Activated gamma-delta T cell (primary cell): ENCODE measurements at regions not wholly inside any gene's neighbourhood (a gene's known extent, or its start where the extent isn't known, plus 50 kb on each side); places are given as distances from the start of the nearest gene placed in this dataset.

Experiments
- DNase-seq: peaks from one replicate; lab custom pipeline; 2025; lab: John Stamatoyannopoulos, UW

- no peak for DNase-seq
These were observed 163.5 kb upstream of the LYZL2 start for GRCh38 chr10:30793093-30793492.

- DNase-seq, result no peak
These were observed 162.5 kb upstream of the LYZL2 start for GRCh38 chr10:30792025-30792424.

GRCh38 chr10:30791197-30791611, 161.7 kb upstream of the LYZL2 start:
- DNase-seq, result no peak

- no peak for DNase-seq
These were observed 160.3 kb upstream of the LYZL2 start for GRCh38 chr10:30789806-30790205.

- DNase-seq, result no peak
These were observed 158.8 kb upstream of the LYZL2 start for GRCh38 chr10:30788307-30788706.

GRCh38 chr10:30786906-30787305, 157.4 kb upstream of the LYZL2 start:
- no peak for DNase-seq

GRCh38 chr10:30786131-30786530, 156.6 kb upstream of the LYZL2 start:
- DNase-seq, result no peak

- no peak for DNase-seq
These were observed 155.5 kb upstream of the LYZL2 start for GRCh38 chr10:30784897-30785605.

GRCh38 chr10:30784524-30784896, 155.0 kb upstream of the LYZL2 start:
- DNase-seq, result no peak

GRCh38 chr10:30783939-30784501, 154.5 kb upstream of the LYZL2 start:
- peak; percentile 37 for DNase-seq

- DNase-seq, result no peak
These were observed 153.2 kb upstream of the LYZL2 start for GRCh38 chr10:30782537-30783461.

- no peak for DNase-seq
These were observed 152.6 kb upstream of the LYZL2 start for GRCh38 chr10:30782157-30782536.

GRCh38 chr10:30781670-30782121, 152.1 kb upstream of the LYZL2 start:
- no peak for DNase-seq

GRCh38 chr10:30778769-30779168, 149.2 kb upstream of the LYZL2 start:
- DNase-seq, result no peak

GRCh38 chr10:30775779-30776591, 146.4 kb upstream of the LYZL2 start:
- DNase-seq, result no peak

GRCh38 chr10:30774261-30774660, 144.7 kb upstream of the LYZL2 start:
- DNase-seq, result no peak

- no peak for DNase-seq
These were observed 143.9 kb upstream of the LYZL2 start for GRCh38 chr10:30773501-30773900.

GRCh38 chr10:30770816-30771215, 141.3 kb upstream of the LYZL2 start:
- no peak for DNase-seq

GRCh38 chr10:30770229-30770628, 140.7 kb upstream of the LYZL2 start:
- no peak for DNase-seq

- DNase-seq, result no peak
These were observed 139.8 kb upstream of the LYZL2 start for GRCh38 chr10:30769361-30769760.

GRCh38 chr10:30765616-30766015, 136.1 kb upstream of the LYZL2 start:
- DNase-seq, result no peak
